ENCODE measurements at regions not wholly inside any gene's neighbourhood (a gene's known extent, or its start where the extent isn't known, plus 50 kb on each side); places are given as distances from the start of the nearest gene placed in this dataset.
"Not testable (repeated sequence)": the region's sequence is repeated elsewhere in the genome, so short reads cannot be mapped to it uniquely, and the experiment has no call there.

DNA sequence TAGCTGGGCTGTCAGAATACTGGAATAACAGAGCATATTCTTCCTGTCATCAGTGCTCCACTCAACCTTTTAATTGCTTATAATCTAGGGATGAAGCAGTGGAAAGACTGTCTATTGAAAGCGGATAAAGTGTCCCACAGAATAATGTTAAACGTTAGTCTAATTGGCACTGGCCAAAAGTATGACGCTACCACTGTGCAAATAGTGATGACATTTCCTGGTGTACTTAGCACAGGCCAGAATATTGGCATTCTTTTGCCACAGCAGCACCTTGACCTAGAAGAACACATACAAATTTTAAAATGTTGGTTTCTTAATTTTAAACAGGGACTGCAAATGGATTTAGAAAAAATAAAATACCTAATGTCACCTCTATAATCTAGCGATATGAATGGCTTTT, 635.2 kb upstream of the SPANXN1 start:
- Histone ChIP-seq H3K36me3 (no peaks in the 10 kb centered on the region), H3K4me3 (no peak overlapping the region), H3K27ac (no peak overlapping the region), H3K9me3 (no peaks in the 10 kb centered on the region), H3K4me1 (no peaks in the 10 kb centered on the region), H3K27me3 (no peaks in the 10 kb centered on the region)
- ATAC-seq (no peak), DNase-seq (no peak)
- TF ChIP-seq, protein P1, sequence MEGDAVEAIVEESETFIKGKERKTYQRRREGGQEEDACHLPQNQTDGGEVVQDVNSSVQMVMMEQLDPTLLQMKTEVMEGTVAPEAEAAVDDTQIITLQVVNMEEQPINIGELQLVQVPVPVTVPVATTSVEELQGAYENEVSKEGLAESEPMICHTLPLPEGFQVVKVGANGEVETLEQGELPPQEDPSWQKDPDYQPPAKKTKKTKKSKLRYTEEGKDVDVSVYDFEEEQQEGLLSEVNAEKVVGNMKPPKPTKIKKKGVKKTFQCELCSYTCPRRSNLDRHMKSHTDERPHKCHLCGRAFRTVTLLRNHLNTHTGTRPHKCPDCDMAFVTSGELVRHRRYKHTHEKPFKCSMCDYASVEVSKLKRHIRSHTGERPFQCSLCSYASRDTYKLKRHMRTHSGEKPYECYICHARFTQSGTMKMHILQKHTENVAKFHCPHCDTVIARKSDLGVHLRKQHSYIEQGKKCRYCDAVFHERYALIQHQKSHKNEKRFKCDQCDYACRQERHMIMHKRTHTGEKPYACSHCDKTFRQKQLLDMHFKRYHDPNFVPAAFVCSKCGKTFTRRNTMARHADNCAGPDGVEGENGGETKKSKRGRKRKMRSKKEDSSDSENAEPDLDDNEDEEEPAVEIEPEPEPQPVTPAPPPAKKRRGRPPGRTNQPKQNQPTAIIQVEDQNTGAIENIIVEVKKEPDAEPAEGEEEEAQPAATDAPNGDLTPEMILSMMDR (IDR thresholded peaks at IDR 0.05) = no peak
- intact Hi-C loops (cut with DNase I) = no loop called here

DNA sequence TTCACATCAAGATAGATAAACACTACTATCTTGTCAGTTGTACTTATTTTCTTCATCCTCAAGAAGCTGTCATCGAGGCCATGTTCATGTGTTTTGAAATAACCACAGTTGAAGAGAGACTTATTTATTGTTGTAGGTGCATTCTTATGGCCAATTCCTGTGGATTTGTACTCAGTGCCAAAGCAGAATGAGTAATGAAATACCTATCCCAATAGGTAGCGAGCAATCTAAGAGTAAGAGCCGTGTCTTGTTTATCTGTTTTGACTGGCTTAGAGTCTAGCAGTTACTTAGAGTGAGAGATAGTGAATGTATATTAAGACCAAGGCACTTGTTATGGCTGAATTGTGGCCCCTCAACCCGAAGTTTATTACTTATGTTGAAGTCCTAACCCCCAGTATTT, 631.0 kb upstream of the SPANXN1 start:
- Histone ChIP-seq H3K27ac (no peak overlapping the region), H3K4me3 (no peak overlapping the region), H3K27me3 (no peaks in the 10 kb centered on the region), H3K9me3 (no peaks in the 10 kb centered on the region), H3K36me3 (no peaks in the 10 kb centered on the region), H3K4me1 (no peaks in the 10 kb centered on the region)
- TF ChIP-seq, protein P1 (IDR thresholded peaks at IDR 0.05) = no peak
- intact Hi-C loops (cut with DNase I) = no loop called here
- DNase-seq (no peak), ATAC-seq (no peak)

DNA sequence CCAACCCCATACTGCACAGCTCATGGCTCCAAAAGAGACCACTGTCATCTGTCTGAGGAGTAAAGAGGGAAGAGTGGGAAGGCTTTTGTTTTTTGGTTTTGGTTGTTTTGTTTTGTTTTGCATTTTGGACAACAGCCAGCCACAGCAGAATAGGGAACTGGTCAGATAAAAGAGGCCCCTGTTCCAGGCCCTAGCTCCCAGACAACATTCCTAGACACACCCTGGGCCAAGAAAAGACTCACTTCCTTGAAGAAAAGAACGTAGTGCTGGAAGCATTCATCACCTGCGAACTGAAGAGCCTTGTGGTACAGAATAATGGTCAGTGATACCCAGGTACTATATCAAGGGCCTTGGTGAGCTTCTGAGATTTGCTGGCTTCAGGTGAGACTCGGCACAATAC, 619.4 kb upstream of the SPANXN1 start:
- Histone ChIP-seq H3K4me3 (no peak overlapping the region), H3K27me3 (no peaks in the 10 kb centered on the region), H3K9me3 (no peaks in the 10 kb centered on the region), H3K27ac (no peak overlapping the region), H3K36me3 (no peaks in the 10 kb centered on the region), H3K4me1 (no peaks in the 10 kb centered on the region)
- intact Hi-C loops (cut with DNase I) = no loop called here
- no peak for DNase-seq
- no peak for ATAC-seq
- TF ChIP-seq, protein P1 (IDR thresholded peaks at IDR 0.05) = no peak

DNA sequence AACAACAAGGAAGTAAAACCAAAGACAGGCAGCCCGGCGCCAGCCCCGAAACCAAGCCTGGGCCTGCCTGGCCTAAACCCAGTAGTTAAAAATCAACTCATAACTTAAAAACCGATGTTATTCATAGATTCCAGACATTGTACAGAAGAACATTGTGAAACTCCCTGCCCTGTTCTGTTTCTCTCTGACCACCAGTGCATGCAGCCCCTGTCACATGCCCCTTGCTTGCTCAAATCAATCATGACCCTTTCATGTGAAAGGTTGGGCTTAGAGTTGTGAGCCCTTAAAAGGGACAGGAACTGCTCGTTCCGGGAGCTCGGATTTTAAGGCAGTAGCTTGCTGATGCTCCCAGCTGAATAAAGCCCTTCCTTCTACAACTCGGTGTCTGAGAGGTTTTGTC, 612.9 kb upstream of the SPANXN1 start:
- intact Hi-C loops (cut with DNase I); ATAC-seq; H3K4me1 ChIP-seq; H3K9me3 ChIP-seq; H3K4me3 ChIP-seq; H3K27ac ChIP-seq; DNase-seq; H3K27me3 ChIP-seq; H3K36me3 ChIP-seq: not testable (repeated sequence)

DNA sequence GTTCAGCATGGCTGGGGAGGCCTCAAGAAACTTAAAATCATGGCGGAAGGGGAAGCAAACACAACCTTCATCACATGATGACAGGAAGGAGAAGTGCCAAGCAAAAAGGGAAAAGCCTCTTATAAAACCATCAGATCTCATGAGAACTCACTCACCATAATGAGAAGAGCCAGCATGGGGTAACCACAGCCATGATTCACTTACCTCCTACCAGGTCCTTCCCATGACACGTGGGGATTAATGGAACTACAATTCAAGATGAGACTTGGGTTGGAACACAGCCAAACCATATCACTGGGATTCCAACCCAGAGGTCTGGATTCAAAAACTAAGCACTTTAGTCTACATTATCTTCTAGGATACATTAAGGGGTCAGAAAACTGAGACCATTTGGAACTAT, 609.6 kb upstream of the SPANXN1 start:
- TF ChIP-seq, protein P1 (IDR thresholded peaks at IDR 0.05) = no peak

DNA sequence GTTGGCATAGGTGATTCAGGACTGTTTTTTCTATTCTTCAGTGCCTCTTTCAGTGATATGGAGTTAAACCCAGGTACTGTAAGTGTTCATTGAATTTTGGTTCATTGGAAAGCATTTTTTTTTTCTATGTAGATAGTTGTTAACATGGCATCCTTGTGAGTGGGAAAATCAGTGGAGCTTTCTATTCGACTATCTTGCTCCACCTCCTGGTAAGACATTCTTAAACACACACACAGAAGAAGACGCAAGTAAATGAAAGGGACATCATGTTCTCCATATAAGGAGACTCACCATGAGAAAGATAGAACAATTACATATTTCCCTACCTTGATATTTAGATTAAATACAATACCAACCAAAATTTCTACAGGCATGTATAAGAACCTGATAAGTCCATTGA, 598.5 kb upstream of the SPANXN1 start:
- no peaks in the 10 kb centered on the region for H3K27me3 ChIP-seq
- no peak overlapping the region for H3K4me3 ChIP-seq
- DNase-seq (no peak), ATAC-seq (no peak)
- no peaks in the 10 kb centered on the region for H3K36me3 ChIP-seq
- intact Hi-C loops (cut with DNase I) = no loop called here
- TF ChIP-seq, protein P1 (IDR thresholded peaks at IDR 0.05) = no peak
- H3K27ac ChIP-seq = no peak overlapping the region
- no peaks in the 10 kb centered on the region for H3K9me3 ChIP-seq
- H3K4me1 ChIP-seq = no peaks in the 10 kb centered on the region

More for the DNA sequence above, 609.6 kb upstream of the SPANXN1 start:
- Histone ChIP-seq H3K4me3 (no peak overlapping the region), H3K4me1 (no peaks in the 10 kb centered on the region), H3K27me3 (no peaks in the 10 kb centered on the region), H3K27ac (no peak overlapping the region), H3K9me3 (no peaks in the 10 kb centered on the region), H3K36me3 (no peaks in the 10 kb centered on the region)
- ATAC-seq (no peak), DNase-seq (no peak)
- intact Hi-C loops (cut with DNase I) = no loop called here

Measured in upper lobe of right lung (tissue), 1 donor.